Skeletal muscle tissue (tissue), 3 donors: ENCODE measurements at regions not wholly inside any gene's neighbourhood (a gene's known extent, or its start where the extent isn't known, plus 50 kb on each side); places are given as distances from the start of the nearest gene placed in this dataset.
A peak's percentile ranks its signal among the peaks of the same experiment; 100 is the strongest.

Source experiments
- H3K27ac ChIP-seq: one replicate; pipeline ENCODE4 v1.7.0; 2013; ENCODE audit warnings: mild to moderate bottlenecking, low read depth, low read length, inconsistent platforms
- H3K27me3 ChIP-seq, 3 donors: one replicate each; pipeline ENCODE4 v1.7.0; 2013; ENCODE audit warnings: low read length in 3 of 3; ENCODE audit not compliant: control insufficient read depth in 3 of 3, insufficient read depth in 3 of 3
- H3K36me3 ChIP-seq, 3 donors: one replicate each; pipeline ENCODE4 v1.7.0; 2013; ENCODE audit warnings: low read length in 3 of 3; ENCODE audit not compliant: control insufficient read depth in 3 of 3, insufficient read depth in 3 of 3
- H3K4me1 ChIP-seq, 3 donors: one replicate each; pipeline ENCODE4 v1.7.0; 2013; ENCODE audit warnings: low read length in 3 of 3, mild to moderate bottlenecking in 3 of 3; ENCODE audit not compliant: control insufficient read depth in 3 of 3, insufficient read depth in 3 of 3
- H3K4me3 ChIP-seq, 3 donors: one replicate each; pipeline ENCODE4 v1.7.0; 2013; ENCODE audit warnings: low read length in 3 of 3
- H3K9ac ChIP-seq, 3 donors: one replicate each; pipeline ENCODE4 v1.7.0; 2013; ENCODE audit warnings: low read length in 3 of 3, mild to moderate bottlenecking in 3 of 3, moderate library complexity in 2 of 3, low read depth in 1 of 3
- H3K9me3 ChIP-seq, 3 donors: one replicate each; pipeline ENCODE4 v1.7.0; 2013; ENCODE audit warnings: low read length in 3 of 3; ENCODE audit not compliant: control insufficient read depth in 3 of 3
- donor health status: Osteomylitis.

DNA sequence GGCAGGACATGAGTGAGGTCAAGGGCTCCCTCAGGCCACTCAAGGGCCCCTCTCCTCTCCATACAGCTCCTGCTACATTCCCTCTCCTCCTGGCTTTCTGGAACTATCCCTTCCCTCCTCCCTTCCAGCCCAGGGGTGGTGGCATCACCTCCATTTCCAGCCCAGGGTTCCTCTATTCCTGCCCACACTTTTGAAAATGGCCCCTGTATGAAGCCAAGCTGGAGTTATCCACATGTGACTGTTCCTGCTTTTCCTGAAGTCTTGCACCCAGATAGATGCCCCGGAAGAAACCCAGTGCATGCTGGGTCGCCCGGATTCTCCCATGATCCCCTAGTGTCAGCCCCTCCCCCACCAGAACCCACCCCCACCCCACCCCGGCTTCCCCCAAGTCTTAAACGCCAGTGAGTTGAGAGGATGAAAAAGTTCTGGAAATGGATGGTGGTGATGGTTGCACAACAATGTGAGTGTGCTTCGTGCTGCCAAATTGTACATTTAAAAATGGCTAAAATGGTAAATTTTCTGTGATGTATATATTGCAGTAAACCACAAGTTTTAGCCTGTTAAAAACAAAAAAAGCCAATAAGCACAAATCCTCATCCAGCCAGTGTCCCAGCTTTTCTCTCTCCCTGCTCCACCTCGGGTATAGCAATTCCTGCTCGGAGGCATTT lies 136.9 kb downstream of the SCARB1 start:
- no peaks in the 10 kb centered on the region for H3K36me3 ChIP-seq
- H3K9me3 ChIP-seq, result peaks cover 0 to under 1% (median under 1%) of the 10 kb centered on the region in 3 donors
- H3K27ac ChIP-seq, result peak overlapping the region; percentile 60
- no peak overlapping the region for H3K4me3 ChIP-seq
- no peaks in the 10 kb centered on the region for H3K27me3 ChIP-seq
- H3K4me1 ChIP-seq, result peaks cover 12 to 16% (median 13%) of the 10 kb centered on the region in 3 donors
- no peak overlapping the region for H3K9ac ChIP-seq

- Histone ChIP-seq H3K27me3 (no peaks in the 10 kb centered on the region), H3K4me3 (no peak overlapping the region), H3K9me3 (no peaks in the 10 kb centered on the region), H3K4me1 (peaks cover 17 to 21% (median 17%) of the 10 kb centered on the region in 3 donors), H3K27ac (peak overlapping the region; percentile 60), H3K9ac (no peak overlapping the region), H3K36me3 (no peaks in the 10 kb centered on the region)
Observed at GRCh38 chr12:124725597-124726237, 137.9 kb downstream of the SCARB1 start.

DNA sequence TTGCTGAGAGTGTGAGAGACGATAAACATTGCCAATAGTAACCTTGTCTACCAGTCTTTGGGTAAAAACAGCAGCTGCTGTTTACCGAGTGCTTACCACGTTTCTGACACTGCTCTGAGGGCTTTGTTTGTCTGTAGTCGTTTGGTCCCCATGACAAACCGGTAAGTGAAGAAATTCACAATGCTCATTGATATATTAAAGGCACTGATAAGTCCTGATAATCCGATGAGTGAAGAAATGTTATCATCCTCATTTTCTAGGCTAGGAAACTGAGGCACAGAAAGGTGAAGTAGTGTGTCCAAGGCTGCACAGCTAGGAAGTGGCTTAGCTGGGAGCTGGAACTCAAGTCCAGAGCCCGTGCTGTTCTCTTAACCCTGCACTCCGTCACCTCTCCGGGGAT lies 138.6 kb downstream of the SCARB1 start:
- no peak overlapping the region for H3K9ac ChIP-seq
- H3K4me3 ChIP-seq, result no peak overlapping the region
- no peaks in the 10 kb centered on the region for H3K36me3 ChIP-seq
- no peaks in the 10 kb centered on the region for H3K27me3 ChIP-seq
- peak overlapping the region; percentile 60 for H3K27ac ChIP-seq
- peaks cover 17 to 27% (median 19%) of the 10 kb centered on the region in 3 donors for H3K4me1 ChIP-seq
- H3K9me3 ChIP-seq, result no peaks in the 10 kb centered on the region

DNA sequence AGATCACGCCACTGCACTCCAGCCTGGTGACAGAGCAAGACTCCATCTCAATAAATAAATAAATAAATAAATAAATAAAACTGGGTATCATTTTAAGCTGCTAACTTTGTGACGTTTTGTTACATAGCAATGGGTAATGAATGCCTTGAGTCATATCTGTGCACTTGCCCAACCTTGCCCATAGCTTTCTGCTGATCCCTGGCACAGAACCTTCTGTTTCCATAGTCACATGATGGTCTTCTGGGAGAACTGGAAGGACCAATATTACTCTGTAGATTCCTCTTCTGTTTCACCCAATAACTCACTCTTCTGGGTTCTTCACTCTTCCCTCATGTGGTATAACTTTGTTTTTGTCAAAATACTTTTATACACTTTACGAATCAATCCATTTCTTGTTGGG lies 140.8 kb downstream of the SCARB1 start:
- Histone ChIP-seq H3K4me1 (peaks cover 18 to 33% (median 25%) of the 10 kb centered on the region in 3 donors), H3K9me3 (no peaks in the 10 kb centered on the region), H3K36me3 (no peaks in the 10 kb centered on the region), H3K4me3 (no peak overlapping the region), H3K9ac (no peak overlapping the region), H3K27me3 (no peaks in the 10 kb centered on the region), H3K27ac (no peak overlapping the region)

- H3K9me3 ChIP-seq, result no peaks in the 10 kb centered on the region
Observed at GRCh38 chr12:124721501-124722162, 142.0 kb downstream of the SCARB1 start.

DNA sequence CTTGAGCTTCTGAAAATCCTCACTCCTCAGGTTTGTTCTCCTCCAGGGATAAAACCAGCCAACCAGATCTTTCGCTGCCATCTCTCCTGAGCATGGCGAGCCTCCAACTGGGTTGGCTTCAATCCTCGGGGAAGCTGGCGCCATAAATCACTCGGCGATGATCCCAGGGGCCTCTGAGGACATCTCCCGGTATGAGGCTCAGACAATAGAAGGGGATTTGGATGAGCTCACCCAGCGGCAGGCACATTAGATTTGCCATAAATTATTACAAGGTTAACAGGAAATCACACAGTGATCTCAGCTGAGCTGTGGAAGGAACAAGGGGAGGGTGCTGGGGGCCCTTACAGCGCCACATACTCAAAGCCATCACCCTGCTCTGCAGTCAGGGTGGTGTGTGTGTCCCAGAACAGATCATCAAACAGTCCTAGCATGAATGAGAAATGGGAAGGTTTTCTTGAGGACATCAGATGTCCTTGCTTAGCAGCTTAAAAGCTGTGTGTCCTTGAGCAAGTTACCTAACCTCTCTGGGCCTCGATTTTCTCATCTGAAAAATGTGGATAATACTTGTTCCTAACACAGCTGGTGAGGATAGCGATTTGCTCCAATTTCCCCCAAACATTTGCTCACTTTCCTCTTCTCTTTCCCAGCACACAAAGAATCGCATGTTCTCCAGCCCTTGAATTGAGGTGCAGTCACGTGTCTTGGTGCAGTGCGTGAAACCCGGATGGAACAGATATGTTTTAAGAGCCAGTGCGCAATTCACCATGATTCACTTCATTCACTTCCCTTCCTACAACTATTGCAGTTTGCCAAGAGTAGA lies 142.8 kb downstream of the SCARB1 start:
- Histone ChIP-seq H3K9me3 (no peaks in the 10 kb centered on the region), H3K27ac (peak overlapping the region; percentile 52), H3K9ac (peak overlapping the region in 1 of 3 donors; percentile 3)

More at GRCh38 chr12:124721501-124722162, 142.0 kb downstream of the SCARB1 start:
- H3K4me3 ChIP-seq, result no peak overlapping the region
- no peaks in the 10 kb centered on the region for H3K27me3 ChIP-seq
- H3K4me1 ChIP-seq, result peaks cover 12 to 31% (median 29%) of the 10 kb centered on the region in 3 donors
- no peak overlapping the region for H3K9ac ChIP-seq
- H3K36me3 ChIP-seq, result no peaks in the 10 kb centered on the region
- no peak overlapping the region for H3K27ac ChIP-seq

GRCh38 chr12:124720004-124720680 lies 143.5 kb downstream of the SCARB1 start:
- Histone ChIP-seq H3K36me3 (no peaks in the 10 kb centered on the region), H3K27ac (peak overlapping the region; percentile 52), H3K4me3 (peak overlapping the region in 1 of 3 donors; percentile 2), H3K27me3 (no peaks in the 10 kb centered on the region), H3K4me1 (peaks cover 20 to 37% (median 30%) of the 10 kb centered on the region in 3 donors), H3K9me3 (no peaks in the 10 kb centered on the region), H3K9ac (peak overlapping the region in 1 of 3 donors; percentile 3)

More for the DNA sequence above, 142.8 kb downstream of the SCARB1 start:
- Histone ChIP-seq H3K27me3 (no peaks in the 10 kb centered on the region), H3K4me3 (no peak overlapping the region), H3K4me1 (peaks cover 12 to 31% (median 23%) of the 10 kb centered on the region in 3 donors), H3K36me3 (no peaks in the 10 kb centered on the region)

DNA sequence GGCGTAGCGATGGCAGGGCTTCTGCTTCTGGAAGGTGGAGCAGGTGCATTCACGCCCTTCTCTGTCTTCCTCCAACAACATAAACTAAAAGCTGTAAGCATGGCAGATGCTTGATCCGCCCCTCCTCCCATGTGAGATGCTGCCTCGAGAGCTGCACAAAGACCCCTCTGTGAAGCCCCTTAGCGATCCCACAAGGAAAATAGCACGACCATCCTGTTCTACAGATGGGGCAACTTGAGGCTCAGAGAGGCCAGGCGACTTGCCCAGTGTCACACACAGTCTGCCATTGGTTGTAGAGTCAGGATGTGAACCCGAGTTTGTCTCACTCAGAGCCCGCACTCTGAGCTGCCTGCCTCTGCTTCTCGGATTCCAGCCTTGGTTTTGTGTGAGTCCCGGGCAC lies 144.4 kb downstream of the SCARB1 start:
- H3K9ac ChIP-seq, result peak overlapping the region in 1 of 3 donors; percentile 40
- peaks cover 20 to 40% (median 34%) of the 10 kb centered on the region in 3 donors for H3K4me1 ChIP-seq
- no peak overlapping the region for H3K27ac ChIP-seq
- H3K27me3 ChIP-seq, result no peaks in the 10 kb centered on the region
- no peaks in the 10 kb centered on the region for H3K36me3 ChIP-seq
- H3K9me3 ChIP-seq, result no peaks in the 10 kb centered on the region
- H3K4me3 ChIP-seq, result no peak overlapping the region

- Histone ChIP-seq H3K4me3 (no peak overlapping the region), H3K9me3 (no peaks in the 10 kb centered on the region), H3K27me3 (no peaks in the 10 kb centered on the region), H3K27ac (no peak overlapping the region), H3K36me3 (no peaks in the 10 kb centered on the region), H3K9ac (no peak overlapping the region), H3K4me1 (peaks cover 20 to 42% (median 40%) of the 10 kb centered on the region in 3 donors)
Observed at GRCh38 chr12:124718458-124718857, 145.2 kb downstream of the SCARB1 start.
